ENCODE measurements at regions not wholly inside any gene's neighbourhood (a gene's known extent, or its start where the extent isn't known, plus 50 kb on each side); places are given as distances from the start of the nearest gene placed in this dataset.

DNA sequence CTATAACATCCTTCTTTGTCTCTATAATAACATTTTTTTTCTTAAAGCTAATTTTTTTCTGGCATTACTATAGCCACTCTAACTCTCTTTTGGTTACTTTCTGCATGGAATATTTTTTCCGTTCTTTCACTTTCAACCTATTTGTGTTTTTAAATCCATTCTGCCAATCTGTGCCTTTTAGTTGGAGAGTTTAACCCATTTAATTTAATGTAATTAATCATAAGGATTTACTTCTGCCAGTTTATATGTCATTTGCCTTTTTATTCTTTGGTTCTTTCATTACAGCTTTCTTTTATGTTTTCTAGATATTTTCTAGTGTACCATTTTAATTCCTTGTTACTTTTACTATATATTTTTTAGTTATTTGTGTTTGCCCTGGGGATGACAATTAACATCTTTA is 78.6 kb downstream of the TMEM270 start:
- TF ChIP-seq ZNF473 (tag by site-specific recombination; IDR thresholded peaks at IDR 0.05) = no peak
- TF ChIP-seq INSM2 (tag by site-specific recombination; IDR thresholded peaks at IDR 0.05) = no peak
- TF ChIP-seq, protein P1, sequence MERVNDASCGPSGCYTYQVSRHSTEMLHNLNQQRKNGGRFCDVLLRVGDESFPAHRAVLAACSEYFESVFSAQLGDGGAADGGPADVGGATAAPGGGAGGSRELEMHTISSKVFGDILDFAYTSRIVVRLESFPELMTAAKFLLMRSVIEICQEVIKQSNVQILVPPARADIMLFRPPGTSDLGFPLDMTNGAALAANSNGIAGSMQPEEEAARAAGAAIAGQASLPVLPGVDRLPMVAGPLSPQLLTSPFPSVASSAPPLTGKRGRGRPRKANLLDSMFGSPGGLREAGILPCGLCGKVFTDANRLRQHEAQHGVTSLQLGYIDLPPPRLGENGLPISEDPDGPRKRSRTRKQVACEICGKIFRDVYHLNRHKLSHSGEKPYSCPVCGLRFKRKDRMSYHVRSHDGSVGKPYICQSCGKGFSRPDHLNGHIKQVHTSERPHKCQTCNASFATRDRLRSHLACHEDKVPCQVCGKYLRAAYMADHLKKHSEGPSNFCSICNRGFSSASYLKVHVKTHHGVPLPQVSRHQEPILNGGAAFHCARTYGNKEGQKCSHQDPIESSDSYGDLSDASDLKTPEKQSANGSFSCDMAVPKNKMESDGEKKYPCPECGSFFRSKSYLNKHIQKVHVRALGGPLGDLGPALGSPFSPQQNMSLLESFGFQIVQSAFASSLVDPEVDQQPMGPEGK (tag by site-specific recombination; IDR thresholded peaks at IDR 0.05) = no peak
- TF ChIP-seq KLF17 (tag by site-specific recombination; IDR thresholded peaks at IDR 0.05) = no peak
- TF ChIP-seq ZNF214 (tag by site-specific recombination; IDR thresholded peaks at IDR 0.05; ENCODE audit: borderline replicate concordance) = no peak
- TF ChIP-seq ZNF692 (tag by site-specific recombination; IDR thresholded peaks at IDR 0.05) = no peak
- no peak for TF ChIP-seq HOXA7 (CRISPR knock-in tag; IDR thresholded peaks at IDR 0.05; ENCODE audit: borderline replicate concordance)
- no peak for TF ChIP-seq ZNF555 (tag by site-specific recombination; conservative IDR thresholded peaks at IDR 0.05)
- TF ChIP-seq ELK4 (IDR thresholded peaks at IDR 0.05; ENCODE audit: borderline replicate concordance, low read depth, low read length) = no peak
- TF ChIP-seq, protein P2, sequence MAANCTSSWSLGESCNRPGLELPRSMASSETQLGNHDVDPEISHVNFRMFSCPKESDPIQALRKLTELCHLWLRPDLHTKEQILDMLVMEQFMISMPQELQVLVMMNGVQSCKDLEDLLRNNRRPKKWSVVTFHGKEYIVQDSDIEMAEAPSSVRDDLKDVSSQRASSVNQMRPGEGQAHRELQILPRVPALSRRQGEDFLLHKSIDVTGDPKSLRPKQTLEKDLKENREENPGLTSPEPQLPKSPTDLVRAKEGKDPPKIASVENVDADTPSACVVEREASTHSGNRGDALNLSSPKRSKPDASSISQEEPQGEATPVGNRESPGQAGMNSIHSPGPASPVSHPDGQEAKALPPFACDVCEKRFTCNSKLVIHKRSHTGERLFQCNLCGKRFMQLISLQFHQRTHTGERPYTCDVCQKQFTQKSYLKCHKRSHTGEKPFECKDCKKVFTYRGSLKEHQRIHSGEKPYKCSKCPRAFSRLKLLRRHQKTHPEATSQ (tag by site-specific recombination; IDR thresholded peaks at IDR 0.05) = no peak
- no peak for TF ChIP-seq ZNF521 (tag by site-specific recombination; IDR thresholded peaks at IDR 0.05)
- no peak for TF ChIP-seq PRDM4 (tag by site-specific recombination; IDR thresholded peaks at IDR 0.05)
- no peak for TF ChIP-seq ZNF157 (tag by site-specific recombination; IDR thresholded peaks at IDR 0.05)
- TF ChIP-seq MYNN (tag by site-specific recombination; IDR thresholded peaks at IDR 0.05; ENCODE audit: borderline replicate concordance) = no peak
- no peak for TF ChIP-seq OSR2 (tag by site-specific recombination; IDR thresholded peaks at IDR 0.05)
- Histone ChIP-seq H3K27ac (ENCODE audit: extremely low read depth, low read depth, low read length) (no peak overlapping the region), H3K4me1 (ENCODE audit: control insufficient read depth, insufficient read depth, low read length) (no peaks in the 10 kb centered on the region), H3K36me3 (ENCODE audit: control insufficient read depth in 2 of 2, insufficient read depth in 1 of 2, low read length in 2 of 2) (no peaks in the 10 kb centered on the region), H3K4me3 (ENCODE audit: low read depth, low read length) (no peak overlapping the region), H3K9me3 (ENCODE audit: control insufficient read depth, insufficient read depth, low read depth, low read length) (no peaks in the 10 kb centered on the region)
- POLR2A ChIA-PET = no interaction called here
- CTCF ChIA-PET = no interaction called here

Data from HEK293 (cell line).